Activated CD4-positive, alpha-beta T cell treated with anti-CD3 and anti-CD28 coated beads, Interleukin-2, amount 50 U/mL, for 24 hours (primary cell): ENCODE measurements at regions not wholly inside any gene's neighbourhood (a gene's known extent, or its start where the extent isn't known, plus 50 kb on each side); places are given as distances from the start of the nearest gene placed in this dataset.
"Not testable (repeated sequence)": the region's sequence is repeated elsewhere in the genome, so short reads cannot be mapped to it uniquely, and the experiment has no call there.

Experiments
- DNase-seq, 2 donors: peaks; one replicate each; pipeline ENCODE4 v3.0.0-alpha.2; 2020; ENCODE audit warnings: low read depth in 1 of 2, low spot score in 1 of 2

GRCh38 chr5:124050120-124050770, 538.3 kb downstream of the CSNK1G3 start:
- no peak for DNase-seq

GRCh38 chr5:124045412-124045811, 533.4 kb downstream of the CSNK1G3 start:
- DNase-seq: no peak

DNA sequence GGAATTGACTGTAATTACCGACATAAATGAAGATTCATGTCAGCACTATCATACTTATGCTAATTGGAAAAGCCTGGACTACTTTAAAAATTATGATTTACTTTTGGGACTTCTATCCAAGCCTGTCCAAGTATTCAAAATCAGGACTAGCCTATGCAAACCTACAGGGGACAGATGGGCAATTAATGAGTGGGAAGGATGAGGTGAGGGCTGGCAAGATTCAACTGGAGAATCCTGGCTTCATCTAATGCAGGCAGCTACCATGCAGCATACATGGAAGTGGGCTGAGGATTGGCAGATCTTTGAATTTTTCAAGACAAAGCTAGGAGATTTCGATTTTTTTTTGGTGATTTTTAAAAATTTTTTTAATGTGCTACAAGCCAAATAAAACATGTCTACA, 532.6 kb downstream of the CSNK1G3 start:
- DNase-seq: no peak

DNA sequence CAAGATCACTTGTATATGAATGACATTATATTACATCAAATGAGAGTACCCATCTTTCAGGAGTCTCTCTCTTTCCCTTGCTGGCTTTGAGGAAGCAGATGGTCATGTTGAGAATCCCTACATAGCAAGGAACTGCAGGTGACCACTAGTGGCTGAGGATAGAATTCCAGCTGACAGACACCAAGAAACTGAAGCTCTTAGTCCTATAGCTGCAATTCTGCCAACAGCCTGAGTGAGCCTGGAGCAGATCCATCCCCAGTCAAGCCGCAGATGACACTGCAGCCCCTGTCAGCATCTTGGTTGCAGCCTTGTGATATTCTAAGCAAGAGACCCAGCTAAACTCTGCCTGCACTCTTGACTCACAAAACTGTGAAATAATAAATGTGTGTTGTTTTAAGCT, 531.5 kb downstream of the CSNK1G3 start:
- DNase-seq: no peak

GRCh38 chr5:124040799-124041198, 528.8 kb downstream of the CSNK1G3 start:
- DNase-seq: no peak

DNA sequence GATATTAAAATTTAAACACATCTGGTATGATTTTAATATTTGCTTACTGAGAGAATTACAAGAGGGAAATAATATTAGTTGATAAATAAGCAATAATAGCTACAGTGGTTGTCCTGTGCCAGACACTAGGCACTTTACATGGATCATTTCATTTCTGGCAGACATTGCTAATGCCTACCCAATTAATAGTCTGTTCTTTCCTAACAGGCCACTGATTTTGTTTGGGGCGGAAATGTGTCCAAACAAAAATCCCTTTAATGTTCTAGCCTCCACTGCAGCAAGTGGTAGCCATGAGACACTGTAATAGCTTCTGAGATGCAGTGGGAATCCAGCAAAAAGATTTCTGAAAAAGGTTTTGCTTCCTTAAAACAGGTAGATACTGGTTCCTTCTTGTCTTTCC, 527.4 kb downstream of the CSNK1G3 start:
- DNase-seq: no peak

GRCh38 chr5:124036786-124037185, 524.8 kb downstream of the CSNK1G3 start:
- no peak for DNase-seq

DNA sequence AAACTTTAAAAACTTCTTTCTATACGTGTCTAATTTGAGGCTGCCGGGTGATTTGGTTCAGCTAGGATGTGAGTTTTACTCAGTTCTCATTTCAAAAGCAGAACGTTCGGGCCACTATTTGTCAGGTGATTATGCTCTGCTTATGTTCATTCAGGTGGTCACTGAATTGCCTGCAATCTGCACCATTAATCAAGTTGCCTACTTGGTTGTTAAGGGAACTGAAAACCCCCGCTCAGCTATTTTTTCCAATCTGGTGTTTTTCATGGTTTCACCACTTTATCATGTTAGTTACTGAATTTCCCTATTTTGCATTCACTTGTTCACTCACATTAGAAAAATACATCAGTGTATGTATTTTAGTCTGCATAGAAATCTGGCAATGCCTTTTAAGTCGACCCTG, 523.0 kb downstream of the CSNK1G3 start:
- no peak for DNase-seq

GRCh38 chr5:124034083-124034700, 522.2 kb downstream of the CSNK1G3 start:
- no peak for DNase-seq

DNA sequence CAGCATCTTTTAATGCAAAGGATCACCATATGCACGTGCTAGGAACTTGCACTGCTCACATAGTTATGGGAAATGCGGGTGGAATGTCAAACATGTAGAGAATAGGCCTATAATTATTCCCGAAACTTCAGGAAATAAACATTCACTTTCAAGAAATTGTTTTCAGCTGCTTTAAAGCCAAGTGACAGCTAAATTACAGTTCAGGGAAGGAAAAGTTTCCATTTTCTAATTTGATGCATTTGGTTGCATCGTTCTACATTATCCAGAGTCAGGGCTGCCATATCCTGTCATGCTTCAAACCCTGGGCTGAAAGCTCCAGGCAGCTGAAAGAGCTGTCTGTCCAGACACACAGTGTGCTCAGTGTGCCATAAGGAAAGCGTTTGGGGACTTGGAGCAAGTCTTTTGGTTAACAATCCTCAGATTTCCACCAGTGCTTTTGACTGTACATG, 518.1 kb downstream of the CSNK1G3 start:
- no peak for DNase-seq

- no peak for DNase-seq
Measured at GRCh38 chr5:124027441-124027840, 515.5 kb downstream of the CSNK1G3 start.

- DNase-seq: no peak
Measured at GRCh38 chr5:124025306-124025845, 513.4 kb downstream of the CSNK1G3 start.

GRCh38 chr5:124022966-124023365, 511.0 kb downstream of the CSNK1G3 start:
- DNase-seq: no peak

- DNase-seq: no peak
Measured at GRCh38 chr5:124021776-124022175, 509.8 kb downstream of the CSNK1G3 start.

DNA sequence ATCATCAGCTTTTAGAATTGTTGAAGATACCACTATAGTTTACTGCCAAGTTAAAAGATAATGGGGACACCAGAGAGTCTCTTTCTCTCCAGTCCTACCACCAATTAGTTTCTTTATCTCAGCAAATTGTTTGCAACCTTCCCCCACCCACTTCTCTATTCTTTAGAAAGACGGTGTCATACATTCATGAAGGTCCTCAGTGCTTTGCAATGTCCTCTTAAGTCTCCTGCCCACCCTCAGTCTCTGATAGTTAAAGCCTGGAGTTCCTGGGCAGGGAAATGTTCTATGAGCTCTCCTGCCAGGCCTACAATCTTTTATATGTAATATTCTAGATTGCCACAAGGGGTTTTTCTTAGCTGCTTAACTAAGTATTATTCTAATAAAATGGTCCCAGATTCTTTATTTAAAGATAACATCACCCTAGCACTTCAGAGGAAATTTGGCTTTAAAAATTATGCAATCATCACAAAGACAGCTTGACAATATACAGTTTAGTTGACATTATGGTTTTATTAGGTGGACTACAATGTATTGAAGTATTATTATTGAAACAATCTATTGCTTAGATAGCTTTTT, 509.2 kb downstream of the CSNK1G3 start:
- DNase-seq: no peak

GRCh38 chr5:124017321-124017720, 505.3 kb downstream of the CSNK1G3 start:
- DNase-seq: not testable (repeated sequence)

DNA sequence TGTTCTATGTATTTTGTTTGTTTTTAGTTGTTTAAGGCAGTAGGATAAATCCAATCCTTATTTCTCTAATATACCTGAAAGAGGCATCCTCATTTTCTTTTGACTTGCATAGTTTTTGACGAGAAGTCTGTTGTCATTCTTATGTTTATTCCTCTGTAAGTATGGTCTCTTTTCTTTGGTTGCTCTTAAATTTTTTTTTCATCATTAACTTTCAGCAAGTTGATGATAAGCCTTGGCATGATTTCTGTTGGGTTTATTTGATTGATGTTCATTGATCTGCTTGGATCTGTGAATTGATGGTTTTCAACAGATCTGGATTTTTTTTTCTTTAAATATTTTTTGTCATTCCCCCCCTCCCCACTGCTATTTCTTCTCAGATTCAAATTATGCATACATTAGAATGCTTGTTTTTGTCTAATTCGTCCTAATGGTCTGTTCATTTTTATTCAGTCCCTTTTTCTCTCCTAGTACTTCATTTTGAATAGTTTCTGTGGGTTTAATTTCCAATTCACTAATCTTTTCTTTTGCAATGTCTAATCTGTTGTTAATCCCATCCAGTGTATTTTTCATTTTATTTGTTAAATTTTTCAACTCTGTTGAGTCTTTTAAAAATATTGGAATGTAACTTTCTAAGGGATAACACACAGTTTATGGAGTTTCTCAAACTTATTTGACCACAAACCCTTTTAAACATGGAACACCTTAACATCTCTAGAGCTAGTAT, 495.9 kb downstream of the CSNK1G3 start:
- no peak for DNase-seq

DNA sequence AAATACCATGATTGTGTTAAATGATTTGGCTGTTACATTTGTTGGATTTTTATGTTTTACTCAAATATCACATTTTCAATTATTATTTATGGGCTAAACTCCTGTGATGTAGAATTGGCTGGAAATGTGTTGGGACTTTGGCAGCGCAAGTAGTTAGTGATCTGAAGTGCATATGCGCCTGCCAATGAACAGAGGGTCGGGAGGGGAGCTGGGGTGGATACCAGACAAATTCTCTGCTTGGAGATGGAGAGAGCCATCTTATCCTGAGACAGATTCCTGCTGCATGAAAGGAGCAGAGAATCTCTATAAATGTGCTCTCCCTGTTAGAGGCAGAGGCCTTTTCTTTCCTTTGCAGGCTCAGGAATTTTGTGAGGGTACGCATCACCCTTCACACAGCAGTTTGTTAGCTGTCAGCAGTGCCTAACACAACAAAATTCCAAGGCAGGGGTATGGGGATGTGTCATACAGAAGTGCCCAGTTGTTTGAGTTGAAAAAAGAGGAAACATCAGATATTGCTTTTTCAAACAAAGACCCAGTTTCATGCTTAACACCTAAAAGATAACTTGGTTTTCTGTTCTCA, 489.1 kb downstream of the CSNK1G3 start:
- DNase-seq: no peak

DNA sequence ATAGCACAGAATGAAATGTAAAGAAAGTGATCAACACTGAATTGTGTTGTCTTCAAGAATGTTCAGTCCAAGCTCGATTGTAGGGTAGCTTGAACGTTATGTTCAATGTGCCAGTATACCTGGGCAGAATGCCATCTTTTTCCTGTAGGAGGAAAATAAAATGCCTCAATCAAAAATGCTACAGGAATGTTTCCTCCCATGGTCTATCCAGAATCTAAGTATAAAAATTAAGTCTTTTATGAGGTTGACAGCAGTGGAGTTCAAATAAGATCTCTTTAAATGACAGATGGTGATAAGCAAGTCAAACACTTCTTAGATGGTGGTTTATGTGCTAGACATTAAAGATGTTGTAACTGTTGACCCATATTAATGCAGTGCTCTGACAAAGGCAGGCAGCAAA, 488.6 kb downstream of the CSNK1G3 start:
- no peak for DNase-seq

DNA sequence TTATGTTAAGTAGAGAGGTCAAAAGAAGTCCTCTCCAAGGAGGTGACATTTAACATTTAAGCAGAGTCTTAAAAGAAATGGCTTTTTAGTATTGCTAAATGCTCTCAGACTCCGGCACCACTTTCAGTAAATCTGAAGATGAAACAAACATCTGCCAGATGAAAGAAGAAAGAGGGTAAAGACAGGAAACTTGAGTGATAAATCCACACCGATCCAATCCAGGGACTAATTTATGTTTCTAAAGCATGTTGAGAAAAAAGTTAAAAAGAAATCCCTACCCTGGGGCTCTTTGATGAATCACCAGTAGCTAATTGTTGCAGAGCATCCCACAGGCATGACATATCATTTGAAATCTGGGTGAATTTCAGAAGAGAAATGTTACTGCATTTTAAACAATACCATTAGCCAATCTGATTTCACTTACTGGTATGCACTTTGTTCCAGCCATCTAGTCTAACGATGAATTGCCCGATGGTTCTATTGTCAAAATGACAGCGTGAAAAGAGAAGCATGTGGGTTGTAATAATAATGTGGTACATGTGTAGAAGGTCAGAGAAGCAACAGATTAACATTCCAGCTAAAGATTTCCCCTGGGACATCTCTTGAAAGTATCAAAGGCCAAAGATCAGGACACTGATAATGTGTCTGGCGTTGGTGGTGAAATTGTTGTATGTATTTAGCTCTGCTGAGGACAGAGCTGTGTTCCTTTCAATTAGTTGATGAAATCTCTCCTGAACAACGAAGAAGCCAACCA, 485.7 kb downstream of the CSNK1G3 start:
- DNase-seq: no peak

- no peak for DNase-seq
Measured at GRCh38 chr5:123997064-123997461, 485.1 kb downstream of the CSNK1G3 start.
